ENCODE measurements at regions not wholly inside any gene's neighbourhood (a gene's known extent, or its start where the extent isn't known, plus 50 kb on each side); places are given as distances from the start of the nearest gene placed in this dataset.

- H3K27ac ChIP-seq (ENCODE audit: low read length), result no peak overlapping the region
These were observed 253.9 kb upstream of the LRRN1 start for GRCh38 chr3:3545360-3545759.

GRCh38 chr3:3538451-3538850 lies 260.8 kb upstream of the LRRN1 start:
- Histone ChIP-seq H3K79me2 (ENCODE audit: insufficient read depth, low read length) (no peaks in the 10 kb centered on the region), H3K4me1 (ENCODE audit: insufficient read depth, low read length) (no peaks in the 10 kb centered on the region), H3K27ac (ENCODE audit: low read length) (no peak overlapping the region), H3K9ac (ENCODE audit: low read depth, low read length) (no peak overlapping the region), H2AFZ (ENCODE audit: low read depth, low read length) (no peak overlapping the region), H3K4me3 (ENCODE audit: low read depth in 1 of 2, low read length in 2 of 2) (no peak overlapping the region), H3K4me2 (ENCODE audit: insufficient read depth, low read length) (no peak overlapping the region), H4K20me1 (ENCODE audit: insufficient read depth, low read length) (no peaks in the 10 kb centered on the region), H3K27me3 (ENCODE audit: insufficient read depth, low read length, poor library complexity) (no peaks in the 10 kb centered on the region), H3K36me3 (ENCODE audit: insufficient read depth, low read length) (no peaks in the 10 kb centered on the region), H3K9me3 (ENCODE audit: insufficient read depth, low read length, severe bottlenecking) (no peaks in the 10 kb centered on the region)
- TF ChIP-seq CTCF (IDR thresholded peaks at IDR 0.05; ENCODE audit: borderline replicate concordance, extremely low read depth, low read length, poor library complexity, severe bottlenecking) (no peak), EZH2 (IDR thresholded peaks at IDR 0.05; ENCODE audit: borderline replicate concordance, low read depth, low read length, severe bottlenecking) (no peak)
- no peak for ATAC-seq (ENCODE audit: insufficient read depth, low read depth)
- no peak for DNase-seq

More at GRCh38 chr3:3545360-3545759, 253.9 kb upstream of the LRRN1 start:
- no peaks in the 10 kb centered on the region for H3K79me2 ChIP-seq (ENCODE audit: insufficient read depth, low read length)
- no peaks in the 10 kb centered on the region for H4K20me1 ChIP-seq (ENCODE audit: insufficient read depth, low read length)
- no peaks in the 10 kb centered on the region for H3K4me1 ChIP-seq (ENCODE audit: insufficient read depth, low read length)
- TF ChIP-seq EZH2 (IDR thresholded peaks at IDR 0.05; ENCODE audit: borderline replicate concordance, low read depth, low read length, severe bottlenecking), result no peak
- no peak for TF ChIP-seq CTCF (IDR thresholded peaks at IDR 0.05; ENCODE audit: borderline replicate concordance, extremely low read depth, low read length, poor library complexity, severe bottlenecking)
- H3K9me3 ChIP-seq (ENCODE audit: insufficient read depth, low read length, severe bottlenecking), result no peaks in the 10 kb centered on the region
- H3K4me2 ChIP-seq (ENCODE audit: insufficient read depth, low read length), result no peak overlapping the region
- no peak overlapping the region for H3K4me3 ChIP-seq (ENCODE audit: low read depth in 1 of 2, low read length in 2 of 2)
- ATAC-seq (ENCODE audit: insufficient read depth, low read depth) (no peak), DNase-seq (no peak)
- no peaks in the 10 kb centered on the region for H3K27me3 ChIP-seq (ENCODE audit: insufficient read depth, low read length, poor library complexity)
- no peaks in the 10 kb centered on the region for H3K36me3 ChIP-seq (ENCODE audit: insufficient read depth, low read length)
- no peak overlapping the region for H2AFZ ChIP-seq (ENCODE audit: low read depth, low read length)
- H3K9ac ChIP-seq (ENCODE audit: low read depth, low read length), result no peak overlapping the region

- no peak overlapping the region for H3K4me2 ChIP-seq (ENCODE audit: insufficient read depth, low read length)
- H3K4me1 ChIP-seq (ENCODE audit: insufficient read depth, low read length), result no peaks in the 10 kb centered on the region
- no peak overlapping the region for H3K9ac ChIP-seq (ENCODE audit: low read depth, low read length)
- DNase-seq, result no peak
- no peaks in the 10 kb centered on the region for H4K20me1 ChIP-seq (ENCODE audit: insufficient read depth, low read length)
- no peak overlapping the region for H2AFZ ChIP-seq (ENCODE audit: low read depth, low read length)
- ATAC-seq (ENCODE audit: insufficient read depth, low read depth), result no peak
- no peak overlapping the region for H3K27ac ChIP-seq (ENCODE audit: low read length)
- no peak for TF ChIP-seq CTCF (IDR thresholded peaks at IDR 0.05; ENCODE audit: borderline replicate concordance, extremely low read depth, low read length, poor library complexity, severe bottlenecking)
- no peak for TF ChIP-seq EZH2 (IDR thresholded peaks at IDR 0.05; ENCODE audit: borderline replicate concordance, low read depth, low read length, severe bottlenecking)
- no peaks in the 10 kb centered on the region for H3K9me3 ChIP-seq (ENCODE audit: insufficient read depth, low read length, severe bottlenecking)
- no peak overlapping the region for H3K4me3 ChIP-seq (ENCODE audit: low read depth in 1 of 2, low read length in 2 of 2)
- H3K36me3 ChIP-seq (ENCODE audit: insufficient read depth, low read length), result no peaks in the 10 kb centered on the region
- no peaks in the 10 kb centered on the region for H3K27me3 ChIP-seq (ENCODE audit: insufficient read depth, low read length, poor library complexity)
- no peaks in the 10 kb centered on the region for H3K79me2 ChIP-seq (ENCODE audit: insufficient read depth, low read length)
These were observed 266.7 kb upstream of the LRRN1 start for GRCh38 chr3:3532508-3532907.

- no peaks in the 10 kb centered on the region for H3K9me3 ChIP-seq (ENCODE audit: insufficient read depth, low read length, severe bottlenecking)
- H4K20me1 ChIP-seq (ENCODE audit: insufficient read depth, low read length), result no peaks in the 10 kb centered on the region
- no peaks in the 10 kb centered on the region for H3K79me2 ChIP-seq (ENCODE audit: insufficient read depth, low read length)
- H3K9ac ChIP-seq (ENCODE audit: low read depth, low read length), result no peak overlapping the region
- no peak for DNase-seq
- no peak overlapping the region for H3K4me3 ChIP-seq (ENCODE audit: low read depth in 1 of 2, low read length in 2 of 2)
- no peak overlapping the region for H2AFZ ChIP-seq (ENCODE audit: low read depth, low read length)
- no peak overlapping the region for H3K4me2 ChIP-seq (ENCODE audit: insufficient read depth, low read length)
- no peak overlapping the region for H3K27ac ChIP-seq (ENCODE audit: low read length)
- no peaks in the 10 kb centered on the region for H3K4me1 ChIP-seq (ENCODE audit: insufficient read depth, low read length)
- ATAC-seq (ENCODE audit: insufficient read depth, low read depth), result no peak
- TF ChIP-seq EZH2 (IDR thresholded peaks at IDR 0.05; ENCODE audit: borderline replicate concordance, low read depth, low read length, severe bottlenecking), result no peak
- no peaks in the 10 kb centered on the region for H3K36me3 ChIP-seq (ENCODE audit: insufficient read depth, low read length)
- H3K27me3 ChIP-seq (ENCODE audit: insufficient read depth, low read length, poor library complexity), result no peaks in the 10 kb centered on the region
These were observed 267.8 kb upstream of the LRRN1 start for GRCh38 chr3:3531476-3531875.
